Cardiac fibroblast (primary cell): ENCODE measurements at regions not wholly inside any gene's neighbourhood (a gene's known extent, or its start where the extent isn't known, plus 50 kb on each side); places are given as distances from the start of the nearest gene placed in this dataset.
A peak's percentile ranks its signal among the peaks of the same experiment; 100 is the strongest.
"Not testable (repeated sequence)": the region's sequence is repeated elsewhere in the genome, so short reads cannot be mapped to it uniquely, and the experiment has no call there.

Experiments used
- DNase-seq, 2 donors: peaks; one replicate each; pipeline versions ENCODE4 v3.0.0 to v3.0.0-alpha.2; 2010; ENCODE audit warnings: low read depth in 2 of 2
- H3K4me3 ChIP-seq, 2 donors: replicated peaks in 1 of 2; 1 replicate in 1 of 2; 2 replicates in 1 of 2; pipeline ENCODE4 v1.5.1; 2011; ENCODE audit warnings: low read depth in 2 of 2, low read length in 2 of 2, mild to moderate bottlenecking in 2 of 2, moderate library complexity in 1 of 2
- CTCF ChIP-seq: IDR thresholded peaks from one replicate; pipeline ENCODE4 v1.5.1; 2011; ENCODE audit warnings: low read depth, mild to moderate bottlenecking, low read length, inconsistent platforms

GRCh38 chr1:222971146-222971545, 156.3 kb downstream of the DISP1 start:
- no peak for TF ChIP-seq CTCF
- H3K4me3 ChIP-seq: no peak overlapping the region

GRCh38 chr1:222973561-222973960, 158.7 kb downstream of the DISP1 start:
- H3K4me3 ChIP-seq: no peak overlapping the region
- no peak for TF ChIP-seq CTCF
- no peak for DNase-seq

More at GRCh38 chr1:222971146-222971545, 156.3 kb downstream of the DISP1 start:
- DNase-seq: no peak

GRCh38 chr1:222974496-222974895, 159.7 kb downstream of the DISP1 start:
- H3K4me3 ChIP-seq: no peak overlapping the region
- DNase-seq: peak; percentile 88 to 90
- no peak for TF ChIP-seq CTCF

GRCh38 chr1:222975472-222976122, 160.8 kb downstream of the DISP1 start:
- no peak overlapping the region for H3K4me3 ChIP-seq

GRCh38 chr1:222976453-222976852, 161.6 kb downstream of the DISP1 start:
- no peak overlapping the region for H3K4me3 ChIP-seq
- DNase-seq: peak in 1 of 2 donors; percentile 52
- no peak for TF ChIP-seq CTCF

More at GRCh38 chr1:222975472-222976122, 160.8 kb downstream of the DISP1 start:
- DNase-seq: peak; percentile 42 to 61
- TF ChIP-seq CTCF: no peak

GRCh38 chr1:222977294-222977693, 162.5 kb downstream of the DISP1 start:
- not testable (repeated sequence) for DNase-seq, H3K4me3 ChIP-seq

- no peak for TF ChIP-seq CTCF
- H3K4me3 ChIP-seq: no peak overlapping the region
- no peak for DNase-seq
Measured at GRCh38 chr1:222979561-222979960, 163.5 kb downstream of the TLR5 start.
